A549 (cell line): ENCODE measurements at regions not wholly inside any gene's neighbourhood (a gene's known extent, or its start where the extent isn't known, plus 50 kb on each side); places are given as distances from the start of the nearest gene placed in this dataset.

Experiments used
- ATAC-seq, 2 experiments: fragments of 200-7000 bp in 1 of 2; fragments of >200 bp in 1 of 2; cut with Nextera tagmentation in 1 of 2; cut with Tn5 transposase in 1 of 2; 3 replicates each; pipeline versions ENCODE4 v1.8.0 to v1.9.1; 2018 to 2020; ENCODE audit warnings: mild to moderate bottlenecking in 1 of 2, moderate library complexity in 1 of 2
- CTCF ChIA-PET: fragments of 300-600 bp; sonication (Branson Sonifier 250); formaldehyde crosslinking; extraction: SDS; loops from one replicate; lab custom pipeline; 2021; ENCODE audit warnings: antibody characterized with exemption, inconsistent platforms; lab: Yijun Ruan, JAX
- POLR2A ChIA-PET: fragments of 350-600 bp; formaldehyde crosslinking; extraction: SDS; loops from one replicate; lab custom pipeline; 2021; ENCODE audit warnings: antibody characterized with exemption, inconsistent platforms; lab: Yijun Ruan, JAX
- DNase-seq, 2 experiments: peaks; one replicate each; pipeline versions ENCODE4 v3.0.0 to v3.0.0-alpha.2; 2011 to 2016; ENCODE audit warnings: low read depth in 1 of 2, low spot score in 1 of 2
- FAIRE-seq: peaks from 2 replicates; lab custom pipeline; 2011; peaks lifted over from hg19 to GRCh38; lab: Jason Lieb, UNC
- H3K27ac ChIP-seq, 2 experiments: fragments of >200 bp; sonication (Bioruptor Twin); formaldehyde crosslinking; 3 replicates each; pipeline ENCODE4 v1.5.1; 2016 to 2017
- H3K4me1 ChIP-seq: fragments of >200 bp; sonication (Bioruptor Twin); formaldehyde crosslinking; 3 replicates; pipeline ENCODE4 v1.6.1; 2016
- H3K4me2 ChIP-seq: fragments of >200 bp; sonication (Bioruptor Twin); formaldehyde crosslinking; 3 replicates; pipeline ENCODE4 v1.6.1; 2016
- H3K4me3 ChIP-seq: fragments of >200 bp; sonication (Bioruptor Twin); formaldehyde crosslinking; 3 replicates; pipeline ENCODE4 v1.5.1; 2016
- H3K9me3 ChIP-seq: fragments of >200 bp; sonication (Bioruptor Twin); formaldehyde crosslinking; 3 replicates; pipeline ENCODE4 v1.6.1; 2016
- CBX8 ChIP-seq: fragments of 200-600 bp; sonication (generic); IDR thresholded peaks from 2 replicates; pipeline ENCODE4 v1.6.1; 2016
- CEBPB ChIP-seq, 2 experiments: fragments of >200 bp in 1 of 2; sonication (Bioruptor Twin) in 1 of 2; formaldehyde crosslinking in 1 of 2; IDR thresholded peaks; 2 replicates each; pipeline ENCODE4 v1.6.1; 2012 to 2016
- CHD2 ChIP-seq: fragments of 150-350 bp; IDR thresholded peaks from 2 replicates; pipeline ENCODE4 v1.6.1; 2014; ENCODE audit warnings: low read length; ENCODE audit not compliant: partially characterized antibody
- EP300 ChIP-seq, 2 experiments: fragments of >200 bp; sonication (Bioruptor Twin); formaldehyde crosslinking; IDR thresholded peaks; 2 replicates in 1 of 2; 3 replicates in 1 of 2; pipeline ENCODE4 v1.6.1; 2016 to 2017
- GATA3 ChIP-seq: IDR thresholded peaks from 2 replicates; pipeline ENCODE4 v1.6.1; 2012; ENCODE audit warnings: borderline replicate concordance
- HEYL ChIP-seq: fragments of 250-450 bp; sonication (Bioruptor Pico); IDR thresholded peaks from 2 replicates; pipeline ENCODE4 v1.8.0; 2021; ENCODE audit warnings: mild to moderate bottlenecking, moderate library complexity
- HOXA7 ChIP-seq: fragments of 250-450 bp; sonication (Bioruptor Pico); IDR thresholded peaks from 2 replicates; pipeline ENCODE4 v1.5.0; 2020; ENCODE audit warnings: mild to moderate bottlenecking, moderate library complexity
- KDM5A ChIP-seq: fragments of 200-600 bp; sonication (generic); IDR thresholded peaks from 2 replicates; pipeline ENCODE4 v1.6.1; 2016; ENCODE audit warnings: antibody characterized with exemption, mild to moderate bottlenecking
- NFE2L2 ChIP-seq: fragments of 150-350 bp; conservative IDR thresholded peaks from 2 replicates; pipeline ENCODE4 v1.6.1; 2014; ENCODE audit warnings: low read length
- NR3C1 ChIP-seq: fragments of >200 bp; sonication (Bioruptor Twin); formaldehyde crosslinking; IDR thresholded peaks from 3 replicates; pipeline ENCODE4 v1.6.1; 2017
- POLR2AphosphoS2 ChIP-seq: conservative IDR thresholded peaks from 2 replicates; pipeline ENCODE4 v1.6.1; 2012; ENCODE audit warnings: low read length, improper control_type of control experiment, inconsistent platforms
- RFX5 ChIP-seq: fragments of 450-650 bp; IDR thresholded peaks from 2 replicates; pipeline ENCODE4 v1.7.1; 2014; ENCODE audit warnings: antibody characterized with exemption, mild to moderate bottlenecking, moderate library complexity
- RNF2 ChIP-seq: fragments of 200-600 bp; sonication (generic); IDR thresholded peaks from 2 replicates; pipeline ENCODE4 v1.6.1; 2016; ENCODE audit warnings: low read depth, mild to moderate bottlenecking, antibody characterized with exemption, moderate library complexity, borderline replicate concordance
- SMC3 ChIP-seq: fragments of >200 bp; sonication (Bioruptor Twin); formaldehyde crosslinking; IDR thresholded peaks from 3 replicates; pipeline ENCODE4 v1.6.1; 2018; ENCODE audit warnings: inconsistent platforms
- TP53 ChIP-seq: fragments of 250-450 bp; sonication (Bioruptor Pico); IDR thresholded peaks from 2 replicates; pipeline ENCODE4 v1.5.0; 2021; ENCODE audit warnings: mild to moderate bottlenecking, moderate library complexity
- ZNF302 ChIP-seq: fragments of 250-450 bp; sonication (Bioruptor Pico); IDR thresholded peaks from 2 replicates; pipeline ENCODE4 v1.9.0; 2021; ENCODE audit warnings: inconsistent platforms, mild to moderate bottlenecking, moderate library complexity
- ZSCAN20 ChIP-seq: fragments of 250-450 bp; sonication (Bioruptor Pico); IDR thresholded peaks from 2 replicates; pipeline ENCODE4 v1.8.0; 2022; ENCODE audit warnings: mild to moderate bottlenecking, moderate library complexity
- WGBS: methylation state at CpG from one replicate; pipeline ENCODE4 v1.1.6; 2017; ENCODE audit errors: missing lambda C conversion rate; 5-methylcytosine and 5-hydroxymethylcytosine counted together
- TF ChIP-seq, protein P1 (sequence below): IDR thresholded peaks from 2 replicates; pipeline ENCODE4 v1.6.1; 2012; ENCODE audit warnings: low read depth, borderline replicate concordance
- TF ChIP-seq, protein P2 (sequence below): IDR thresholded peaks from 2 replicates; pipeline ENCODE4 v1.6.1; 2012
- TF ChIP-seq, protein P3 (sequence below): fragments of 250-450 bp; sonication (Bioruptor Pico); IDR thresholded peaks from 2 replicates; pipeline ENCODE4 v1.5.0; 2021; ENCODE audit warnings: mild to moderate bottlenecking, moderate library complexity, borderline replicate concordance
- TF ChIP-seq, protein P4 (sequence below): fragments of >200 bp; sonication (Bioruptor Twin); formaldehyde crosslinking; IDR thresholded peaks from 3 replicates; pipeline ENCODE4 v1.6.1; 2016

DNA sequence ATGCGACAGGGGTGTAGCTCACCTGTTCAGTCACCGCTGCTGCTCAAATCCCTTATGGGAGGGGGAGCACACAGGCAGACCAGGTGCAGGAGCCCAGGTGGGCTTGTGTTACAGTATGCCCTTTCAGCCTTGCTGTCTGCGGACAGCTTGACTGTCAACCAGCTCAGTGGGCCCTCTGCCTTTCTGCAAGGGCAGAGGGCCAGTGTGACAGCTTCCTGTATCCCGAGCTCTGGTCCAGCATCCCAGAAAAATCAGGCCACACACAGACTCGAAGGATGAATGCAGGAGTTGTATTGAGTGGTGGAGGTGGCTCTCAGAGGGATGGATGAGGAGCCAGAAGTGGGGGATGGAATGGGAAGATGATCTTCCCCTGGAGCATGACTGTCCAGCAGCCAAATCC, 172.2 kb downstream of the C5orf15 start:
- Histone ChIP-seq H3K27ac (no peak overlapping the region), H3K4me2 (no peak overlapping the region), H3K4me3 (no peak overlapping the region), H3K9me3 (no peaks in the 10 kb centered on the region), H3K4me1 (no peaks in the 10 kb centered on the region)
- TF ChIP-seq GATA3 (no peak), CHD2 (no peak), KDM5A (no peak), EP300 (IDR thresholded peaks at IDR 0.05) (no peak), HOXA7 (no peak), CEBPB (IDR thresholded peaks at IDR 0.05) (no peak)
- TF ChIP-seq, protein P1, sequence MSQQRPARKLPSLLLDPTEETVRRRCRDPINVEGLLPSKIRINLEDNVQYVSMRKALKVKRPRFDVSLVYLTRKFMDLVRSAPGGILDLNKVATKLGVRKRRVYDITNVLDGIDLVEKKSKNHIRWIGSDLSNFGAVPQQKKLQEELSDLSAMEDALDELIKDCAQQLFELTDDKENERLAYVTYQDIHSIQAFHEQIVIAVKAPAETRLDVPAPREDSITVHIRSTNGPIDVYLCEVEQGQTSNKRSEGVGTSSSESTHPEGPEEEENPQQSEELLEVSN = no peak
- POLR2A ChIA-PET = no interaction called here
- CTCF ChIA-PET = no interaction called here
- ATAC-seq (no peak), FAIRE-seq (no peak), DNase-seq (no peak)
- 62% methylated on average over 4 of the region's 5 CpGs for WGBS

DNA sequence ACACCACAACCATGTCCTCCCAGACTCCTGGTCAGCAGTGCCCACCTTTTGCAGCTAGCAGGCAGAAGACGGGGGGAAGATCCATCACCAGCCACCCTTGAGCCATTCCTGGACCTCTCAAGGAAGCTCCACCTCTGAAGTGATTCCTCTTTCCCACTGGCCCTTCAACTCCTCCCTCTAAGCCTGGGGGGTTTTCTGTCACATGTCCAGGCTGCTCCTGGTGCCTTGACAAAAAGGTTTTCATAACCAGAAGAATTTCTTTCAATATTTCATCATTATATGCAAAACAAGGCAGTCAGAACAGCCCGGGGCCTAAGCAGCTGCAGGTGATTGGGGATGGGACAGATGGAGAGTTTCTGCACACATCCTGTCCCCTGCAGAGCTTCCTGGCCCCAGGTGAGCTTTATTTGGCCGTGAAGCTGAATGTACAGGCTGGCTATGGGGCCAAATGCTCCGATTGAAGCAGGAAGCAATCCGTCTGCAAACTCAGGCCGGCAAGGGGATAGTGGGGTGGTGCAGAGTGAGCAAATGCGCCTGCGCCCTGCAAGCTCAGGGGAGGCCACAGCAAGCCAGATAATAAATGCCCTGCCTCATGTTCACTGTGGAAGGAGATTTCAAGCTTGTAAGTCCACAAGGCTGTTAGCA, 173.5 kb downstream of the C5orf15 start:
- FAIRE-seq = no peak
- POLR2A ChIA-PET = no interaction called here
- WGBS = 66% methylated on average over 8 of the region's 8 CpGs
- DNase-seq = no peak
- Histone ChIP-seq H3K4me3 (no peak overlapping the region), H3K9me3 (no peaks in the 10 kb centered on the region), H3K4me1 (no peaks in the 10 kb centered on the region), H3K4me2 (no peak overlapping the region), H3K27ac (no peak overlapping the region)
- CTCF ChIA-PET = interaction anchor here (2.6 kb wide), 1 partner anchor 74 kb away, joined by 8 read pairs; no protein-coding TSS in a partner anchor
- ATAC-seq = no peak
- TF ChIP-seq, protein P2, sequence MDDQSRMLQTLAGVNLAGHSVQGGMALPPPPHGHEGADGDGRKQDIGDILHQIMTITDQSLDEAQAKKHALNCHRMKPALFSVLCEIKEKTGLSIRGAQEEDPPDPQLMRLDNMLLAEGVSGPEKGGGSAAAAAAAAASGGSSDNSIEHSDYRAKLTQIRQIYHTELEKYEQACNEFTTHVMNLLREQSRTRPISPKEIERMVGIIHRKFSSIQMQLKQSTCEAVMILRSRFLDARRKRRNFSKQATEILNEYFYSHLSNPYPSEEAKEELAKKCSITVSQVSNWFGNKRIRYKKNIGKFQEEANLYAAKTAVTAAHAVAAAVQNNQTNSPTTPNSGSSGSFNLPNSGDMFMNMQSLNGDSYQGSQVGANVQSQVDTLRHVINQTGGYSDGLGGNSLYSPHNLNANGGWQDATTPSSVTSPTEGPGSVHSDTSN = no peak
- TF ChIP-seq HEYL (CRISPR knock-in tag) (no peak), SMC3 (no peak), RNF2 (no peak), NFE2L2 (no peak), NR3C1 (no peak), RFX5 (no peak), TP53 (CRISPR knock-in tag) (no peak), CBX8 (no peak), POLR2AphosphoS2 (no peak), ZNF302 (no peak), ZSCAN20 (no peak)
- TF ChIP-seq, protein P3, sequence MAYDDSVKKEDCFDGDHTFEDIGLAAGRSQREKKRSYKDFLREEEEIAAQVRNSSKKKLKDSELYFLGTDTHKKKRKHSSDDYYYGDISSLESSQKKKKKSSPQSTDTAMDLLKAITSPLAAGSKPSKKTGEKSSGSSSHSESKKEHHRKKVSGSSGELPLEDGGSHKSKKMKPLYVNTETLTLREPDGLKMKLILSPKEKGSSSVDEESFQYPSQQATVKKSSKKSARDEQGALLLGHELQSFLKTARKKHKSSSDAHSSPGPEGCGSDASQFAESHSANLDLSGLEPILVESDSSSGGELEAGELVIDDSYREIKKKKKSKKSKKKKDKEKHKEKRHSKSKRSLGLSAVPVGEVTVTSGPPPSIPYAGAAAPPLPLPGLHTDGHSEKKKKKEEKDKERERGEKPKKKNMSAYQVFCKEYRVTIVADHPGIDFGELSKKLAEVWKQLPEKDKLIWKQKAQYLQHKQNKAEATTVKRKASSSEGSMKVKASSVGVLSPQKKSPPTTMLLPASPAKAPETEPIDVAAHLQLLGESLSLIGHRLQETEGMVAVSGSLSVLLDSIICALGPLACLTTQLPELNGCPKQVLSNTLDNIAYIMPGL (CRISPR knock-in tag) = no peak
- TF ChIP-seq, protein P4, sequence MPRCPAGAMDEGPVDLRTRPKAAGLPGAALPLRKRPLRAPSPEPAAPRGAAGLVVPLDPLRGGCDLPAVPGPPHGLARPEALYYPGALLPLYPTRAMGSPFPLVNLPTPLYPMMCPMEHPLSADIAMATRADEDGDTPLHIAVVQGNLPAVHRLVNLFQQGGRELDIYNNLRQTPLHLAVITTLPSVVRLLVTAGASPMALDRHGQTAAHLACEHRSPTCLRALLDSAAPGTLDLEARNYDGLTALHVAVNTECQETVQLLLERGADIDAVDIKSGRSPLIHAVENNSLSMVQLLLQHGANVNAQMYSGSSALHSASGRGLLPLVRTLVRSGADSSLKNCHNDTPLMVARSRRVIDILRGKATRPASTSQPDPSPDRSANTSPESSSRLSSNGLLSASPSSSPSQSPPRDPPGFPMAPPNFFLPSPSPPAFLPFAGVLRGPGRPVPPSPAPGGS = no peak
- TF ChIP-seq, all 56 proteins: peak for 0
